WTC11 (cell line): ENCODE measurements at regions not wholly inside any gene's neighbourhood (a gene's known extent, or its start where the extent isn't known, plus 50 kb on each side); places are given as distances from the start of the nearest gene placed in this dataset.

Source experiments
- ATAC-seq: fragments of 200-7000 bp; cut with Tn5 transposase; 2 replicates; pipeline ENCODE4 v1.10.0; 2021; ENCODE audit warnings: mild to moderate bottlenecking, moderate library complexity
- CTCF ChIA-PET: fragments of 300-600 bp; sonication (Branson Sonifier 250); formaldehyde crosslinking; loops from one replicate; lab custom pipeline; 2021; ENCODE audit warnings: antibody characterized with exemption; lab: Charles Lee
- POLR2A ChIA-PET: fragments of 350-600 bp; sonication (Branson Sonifier 250); formaldehyde crosslinking; loops from one replicate; lab custom pipeline; 2021; ENCODE audit warnings: antibody characterized with exemption; lab: Charles Lee
- DNase-seq: peaks from one replicate; pipeline ENCODE4 v3.0.0; 2021; ENCODE audit warnings: low spot score
- H3K27ac Mint-ChIP-seq: 2 replicates; pipeline ENCODE4 v1.8.0; 2021; ENCODE audit warnings: mixed read lengths
- H3K27me3 Mint-ChIP-seq: 2 replicates; pipeline ENCODE4 v1.8.0; 2021; ENCODE audit warnings: low read depth, mild to moderate bottlenecking, moderate library complexity, mixed read lengths
- H3K36me3 Mint-ChIP-seq: 2 replicates; pipeline ENCODE4 v1.8.0; 2021; ENCODE audit warnings: mixed read lengths
- H3K4me1 Mint-ChIP-seq: 2 replicates; pipeline ENCODE4 v1.8.0; 2022; ENCODE audit warnings: mixed read lengths
- H3K4me3 Mint-ChIP-seq: 2 replicates; pipeline ENCODE4 v1.8.0; 2021; ENCODE audit warnings: mild to moderate bottlenecking, moderate library complexity, mixed read lengths
- H3K9me3 Mint-ChIP-seq: 2 replicates; pipeline ENCODE4 v1.8.0; 2021; ENCODE audit warnings: mixed read lengths
- ELF4 ChIP-seq: sonication (generic); formaldehyde crosslinking; IDR thresholded peaks from 2 replicates; pipeline ENCODE4 v1.8.1; 2022; ENCODE audit warnings: low read depth, mild to moderate bottlenecking, moderate library complexity, missing genetic modification reagents
- GTF2I ChIP-seq: fragments of 250-450 bp; sonication (Bioruptor Pico); conservative IDR thresholded peaks from 2 replicates; pipeline ENCODE4 v1.4.0; 2021; ENCODE audit warnings: mild to moderate bottlenecking
- KAT7 ChIP-seq: sonication (generic); formaldehyde crosslinking; IDR thresholded peaks from 2 replicates; pipeline ENCODE4 v1.8.1; 2023; ENCODE audit warnings: missing genetic modification reagents, mild to moderate bottlenecking, borderline replicate concordance
- OVOL2 ChIP-seq: fragments of 250-450 bp; sonication (Bioruptor Pico); IDR thresholded peaks from 2 replicates; pipeline ENCODE4 v1.9.0; 2021; ENCODE audit warnings: mild to moderate bottlenecking, borderline replicate concordance
- ZNF219 ChIP-seq: sonication (generic); formaldehyde crosslinking; IDR thresholded peaks from 2 replicates; pipeline ENCODE4 v1.8.0; 2023; ENCODE audit warnings: missing genetic modification reagents, mild to moderate bottlenecking, borderline replicate concordance
- TF ChIP-seq, protein P1 (sequence below): sonication (generic); formaldehyde crosslinking; conservative IDR thresholded peaks from 2 replicates; pipeline ENCODE4 v1.8.1; 2023; ENCODE audit warnings: mild to moderate bottlenecking, low read depth, missing genetic modification reagents, moderate library complexity
- TF ChIP-seq, protein P2 (sequence below): sonication (generic); formaldehyde crosslinking; IDR thresholded peaks from 2 replicates; pipeline ENCODE4 v1.8.1; 2022; ENCODE audit warnings: low read depth, missing genetic modification reagents, borderline replicate concordance
- TF ChIP-seq, protein P3 (sequence below): fragments of 250-450 bp; sonication (Bioruptor Pico); IDR thresholded peaks from 2 replicates; pipeline ENCODE4 v1.9.0; 2021; ENCODE audit warnings: mild to moderate bottlenecking, borderline replicate concordance
- TF ChIP-seq, protein P4 (sequence below): sonication (generic); formaldehyde crosslinking; IDR thresholded peaks from 2 replicates; pipeline ENCODE4 v1.8.1; 2022; ENCODE audit warnings: missing genetic modification reagents, borderline replicate concordance
- TF ChIP-seq, protein P5 (sequence below): sonication (generic); formaldehyde crosslinking; IDR thresholded peaks from 2 replicates; pipeline ENCODE4 v1.8.0; 2022; ENCODE audit warnings: mild to moderate bottlenecking, missing genetic modification reagents
- TF ChIP-seq, protein P6 (sequence below): fragments of 250-450 bp; sonication (Bioruptor Pico); IDR thresholded peaks from 2 replicates; pipeline ENCODE4 v1.8.0; 2021; ENCODE audit warnings: mild to moderate bottlenecking
- TF ChIP-seq, protein P7 (sequence below): sonication (generic); formaldehyde crosslinking; IDR thresholded peaks from 2 replicates; pipeline ENCODE4 v1.8.0; 2023; ENCODE audit warnings: missing genetic modification reagents, mild to moderate bottlenecking, borderline replicate concordance
- TF ChIP-seq, protein P8 (sequence below): sonication (generic); formaldehyde crosslinking; IDR thresholded peaks from 2 replicates; pipeline ENCODE4 v1.8.1; 2022; ENCODE audit warnings: mild to moderate bottlenecking, moderate library complexity, missing genetic modification reagents

DNA sequence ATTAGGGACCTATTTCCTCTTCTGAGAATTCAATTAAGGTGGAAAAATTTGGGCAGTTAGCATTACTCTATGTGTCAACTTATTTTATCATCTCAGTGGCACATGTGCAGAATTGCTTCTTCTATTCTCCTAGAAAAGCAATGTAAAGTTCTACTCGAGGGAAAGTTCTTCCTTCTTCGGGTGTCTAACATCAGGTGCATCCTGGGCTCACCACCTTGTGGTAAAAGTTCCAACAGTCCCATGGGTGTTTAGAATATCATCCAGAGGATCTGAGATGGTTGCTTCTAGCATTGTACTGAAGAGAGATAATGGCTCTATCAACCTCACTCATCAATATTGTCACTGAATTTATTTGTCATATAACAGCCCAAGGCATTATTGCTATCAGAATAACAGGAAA, 969.7 kb downstream of the PDHA2 start (continued):
- TF ChIP-seq, protein P1, sequence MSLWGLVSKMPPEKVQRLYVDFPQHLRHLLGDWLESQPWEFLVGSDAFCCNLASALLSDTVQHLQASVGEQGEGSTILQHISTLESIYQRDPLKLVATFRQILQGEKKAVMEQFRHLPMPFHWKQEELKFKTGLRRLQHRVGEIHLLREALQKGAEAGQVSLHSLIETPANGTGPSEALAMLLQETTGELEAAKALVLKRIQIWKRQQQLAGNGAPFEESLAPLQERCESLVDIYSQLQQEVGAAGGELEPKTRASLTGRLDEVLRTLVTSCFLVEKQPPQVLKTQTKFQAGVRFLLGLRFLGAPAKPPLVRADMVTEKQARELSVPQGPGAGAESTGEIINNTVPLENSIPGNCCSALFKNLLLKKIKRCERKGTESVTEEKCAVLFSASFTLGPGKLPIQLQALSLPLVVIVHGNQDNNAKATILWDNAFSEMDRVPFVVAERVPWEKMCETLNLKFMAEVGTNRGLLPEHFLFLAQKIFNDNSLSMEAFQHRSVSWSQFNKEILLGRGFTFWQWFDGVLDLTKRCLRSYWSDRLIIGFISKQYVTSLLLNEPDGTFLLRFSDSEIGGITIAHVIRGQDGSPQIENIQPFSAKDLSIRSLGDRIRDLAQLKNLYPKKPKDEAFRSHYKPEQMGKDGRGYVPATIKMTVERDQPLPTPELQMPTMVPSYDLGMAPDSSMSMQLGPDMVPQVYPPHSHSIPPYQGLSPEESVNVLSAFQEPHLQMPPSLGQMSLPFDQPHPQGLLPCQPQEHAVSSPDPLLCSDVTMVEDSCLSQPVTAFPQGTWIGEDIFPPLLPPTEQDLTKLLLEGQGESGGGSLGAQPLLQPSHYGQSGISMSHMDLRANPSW (CRISPR knock-in tag) = no peak
- TF ChIP-seq ELF4 (CRISPR knock-in tag) (no peak), ZNF219 (CRISPR knock-in tag) (no peak), KAT7 (no peak), OVOL2 (CRISPR knock-in tag) (no peak), GTF2I (no peak)
- TF ChIP-seq, protein P2, sequence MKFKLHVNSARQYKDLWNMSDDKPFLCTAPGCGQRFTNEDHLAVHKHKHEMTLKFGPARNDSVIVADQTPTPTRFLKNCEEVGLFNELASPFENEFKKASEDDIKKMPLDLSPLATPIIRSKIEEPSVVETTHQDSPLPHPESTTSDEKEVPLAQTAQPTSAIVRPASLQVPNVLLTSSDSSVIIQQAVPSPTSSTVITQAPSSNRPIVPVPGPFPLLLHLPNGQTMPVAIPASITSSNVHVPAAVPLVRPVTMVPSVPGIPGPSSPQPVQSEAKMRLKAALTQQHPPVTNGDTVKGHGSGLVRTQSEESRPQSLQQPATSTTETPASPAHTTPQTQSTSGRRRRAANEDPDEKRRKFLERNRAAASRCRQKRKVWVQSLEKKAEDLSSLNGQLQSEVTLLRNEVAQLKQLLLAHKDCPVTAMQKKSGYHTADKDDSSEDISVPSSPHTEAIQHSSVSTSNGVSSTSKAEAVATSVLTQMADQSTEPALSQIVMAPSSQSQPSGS (CRISPR knock-in tag) = no peak
- TF ChIP-seq, protein P3, sequence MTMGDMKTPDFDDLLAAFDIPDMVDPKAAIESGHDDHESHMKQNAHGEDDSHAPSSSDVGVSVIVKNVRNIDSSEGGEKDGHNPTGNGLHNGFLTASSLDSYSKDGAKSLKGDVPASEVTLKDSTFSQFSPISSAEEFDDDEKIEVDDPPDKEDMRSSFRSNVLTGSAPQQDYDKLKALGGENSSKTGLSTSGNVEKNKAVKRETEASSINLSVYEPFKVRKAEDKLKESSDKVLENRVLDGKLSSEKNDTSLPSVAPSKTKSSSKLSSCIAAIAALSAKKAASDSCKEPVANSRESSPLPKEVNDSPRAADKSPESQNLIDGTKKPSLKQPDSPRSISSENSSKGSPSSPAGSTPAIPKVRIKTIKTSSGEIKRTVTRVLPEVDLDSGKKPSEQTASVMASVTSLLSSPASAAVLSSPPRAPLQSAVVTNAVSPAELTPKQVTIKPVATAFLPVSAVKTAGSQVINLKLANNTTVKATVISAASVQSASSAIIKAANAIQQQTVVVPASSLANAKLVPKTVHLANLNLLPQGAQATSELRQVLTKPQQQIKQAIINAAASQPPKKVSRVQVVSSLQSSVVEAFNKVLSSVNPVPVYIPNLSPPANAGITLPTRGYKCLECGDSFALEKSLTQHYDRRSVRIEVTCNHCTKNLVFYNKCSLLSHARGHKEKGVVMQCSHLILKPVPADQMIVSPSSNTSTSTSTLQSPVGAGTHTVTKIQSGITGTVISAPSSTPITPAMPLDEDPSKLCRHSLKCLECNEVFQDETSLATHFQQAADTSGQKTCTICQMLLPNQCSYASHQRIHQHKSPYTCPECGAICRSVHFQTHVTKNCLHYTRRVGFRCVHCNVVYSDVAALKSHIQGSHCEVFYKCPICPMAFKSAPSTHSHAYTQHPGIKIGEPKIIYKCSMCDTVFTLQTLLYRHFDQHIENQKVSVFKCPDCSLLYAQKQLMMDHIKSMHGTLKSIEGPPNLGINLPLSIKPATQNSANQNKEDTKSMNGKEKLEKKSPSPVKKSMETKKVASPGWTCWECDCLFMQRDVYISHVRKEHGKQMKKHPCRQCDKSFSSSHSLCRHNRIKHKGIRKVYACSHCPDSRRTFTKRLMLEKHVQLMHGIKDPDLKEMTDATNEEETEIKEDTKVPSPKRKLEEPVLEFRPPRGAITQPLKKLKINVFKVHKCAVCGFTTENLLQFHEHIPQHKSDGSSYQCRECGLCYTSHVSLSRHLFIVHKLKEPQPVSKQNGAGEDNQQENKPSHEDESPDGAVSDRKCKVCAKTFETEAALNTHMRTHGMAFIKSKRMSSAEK (CRISPR knock-in tag) = no peak
- TF ChIP-seq, protein P4, sequence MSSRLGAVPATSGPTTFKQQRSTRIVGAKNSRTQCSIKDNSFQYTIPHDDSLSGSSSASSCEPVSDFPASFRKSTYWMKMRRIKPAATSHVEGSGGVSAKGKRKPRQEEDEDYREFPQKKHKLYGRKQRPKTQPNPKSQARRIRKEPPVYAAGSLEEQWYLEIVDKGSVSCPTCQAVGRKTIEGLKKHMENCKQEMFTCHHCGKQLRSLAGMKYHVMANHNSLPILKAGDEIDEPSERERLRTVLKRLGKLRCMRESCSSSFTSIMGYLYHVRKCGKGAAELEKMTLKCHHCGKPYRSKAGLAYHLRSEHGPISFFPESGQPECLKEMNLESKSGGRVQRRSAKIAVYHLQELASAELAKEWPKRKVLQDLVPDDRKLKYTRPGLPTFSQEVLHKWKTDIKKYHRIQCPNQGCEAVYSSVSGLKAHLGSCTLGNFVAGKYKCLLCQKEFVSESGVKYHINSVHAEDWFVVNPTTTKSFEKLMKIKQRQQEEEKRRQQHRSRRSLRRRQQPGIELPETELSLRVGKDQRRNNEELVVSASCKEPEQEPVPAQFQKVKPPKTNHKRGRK (CRISPR knock-in tag) = no peak
- TF ChIP-seq, protein P5, sequence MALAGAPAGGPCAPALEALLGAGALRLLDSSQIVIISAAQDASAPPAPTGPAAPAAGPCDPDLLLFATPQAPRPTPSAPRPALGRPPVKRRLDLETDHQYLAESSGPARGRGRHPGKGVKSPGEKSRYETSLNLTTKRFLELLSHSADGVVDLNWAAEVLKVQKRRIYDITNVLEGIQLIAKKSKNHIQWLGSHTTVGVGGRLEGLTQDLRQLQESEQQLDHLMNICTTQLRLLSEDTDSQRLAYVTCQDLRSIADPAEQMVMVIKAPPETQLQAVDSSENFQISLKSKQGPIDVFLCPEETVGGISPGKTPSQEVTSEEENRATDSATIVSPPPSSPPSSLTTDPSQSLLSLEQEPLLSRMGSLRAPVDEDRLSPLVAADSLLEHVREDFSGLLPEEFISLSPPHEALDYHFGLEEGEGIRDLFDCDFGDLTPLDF (CRISPR knock-in tag) = no peak
- TF ChIP-seq, protein P6, sequence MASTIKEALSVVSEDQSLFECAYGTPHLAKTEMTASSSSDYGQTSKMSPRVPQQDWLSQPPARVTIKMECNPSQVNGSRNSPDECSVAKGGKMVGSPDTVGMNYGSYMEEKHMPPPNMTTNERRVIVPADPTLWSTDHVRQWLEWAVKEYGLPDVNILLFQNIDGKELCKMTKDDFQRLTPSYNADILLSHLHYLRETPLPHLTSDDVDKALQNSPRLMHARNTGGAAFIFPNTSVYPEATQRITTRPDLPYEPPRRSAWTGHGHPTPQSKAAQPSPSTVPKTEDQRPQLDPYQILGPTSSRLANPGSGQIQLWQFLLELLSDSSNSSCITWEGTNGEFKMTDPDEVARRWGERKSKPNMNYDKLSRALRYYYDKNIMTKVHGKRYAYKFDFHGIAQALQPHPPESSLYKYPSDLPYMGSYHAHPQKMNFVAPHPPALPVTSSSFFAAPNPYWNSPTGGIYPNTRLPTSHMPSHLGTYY (CRISPR knock-in tag) = no peak
- TF ChIP-seq, all 79 proteins: peak for 0

DNA sequence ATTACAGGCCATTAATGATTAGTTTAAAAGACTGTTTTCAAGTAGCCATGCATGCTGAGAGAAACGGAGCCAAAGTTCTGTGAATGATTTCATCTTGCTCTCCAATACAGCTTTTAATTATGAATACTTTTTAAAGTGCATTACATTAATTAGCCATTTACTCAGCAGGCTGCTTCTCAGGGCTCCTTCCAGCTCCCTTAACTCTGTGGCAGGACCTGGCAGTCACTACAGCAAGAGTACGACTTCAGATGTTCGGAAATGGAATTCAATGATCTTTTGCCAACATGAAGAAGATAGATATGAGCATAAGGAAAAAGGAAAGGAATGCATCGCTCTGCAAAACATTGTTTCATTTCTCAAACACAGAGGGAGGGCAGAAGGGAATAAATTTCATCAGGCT, 987.2 kb downstream of the PDHA2 start:
- Mint-ChIP-seq H3K4me1 (no peaks in the 10 kb centered on the region; the same call in none of the 2 replicates), H3K4me3 (no peak overlapping the region), H3K27ac (no peak overlapping the region), H3K27me3 (no peaks in the 10 kb centered on the region), H3K9me3 (no peaks in the 10 kb centered on the region), H3K36me3 (no peaks in the 10 kb centered on the region)
- CTCF ChIA-PET = no interaction called here
- TF ChIP-seq, protein P7, sequence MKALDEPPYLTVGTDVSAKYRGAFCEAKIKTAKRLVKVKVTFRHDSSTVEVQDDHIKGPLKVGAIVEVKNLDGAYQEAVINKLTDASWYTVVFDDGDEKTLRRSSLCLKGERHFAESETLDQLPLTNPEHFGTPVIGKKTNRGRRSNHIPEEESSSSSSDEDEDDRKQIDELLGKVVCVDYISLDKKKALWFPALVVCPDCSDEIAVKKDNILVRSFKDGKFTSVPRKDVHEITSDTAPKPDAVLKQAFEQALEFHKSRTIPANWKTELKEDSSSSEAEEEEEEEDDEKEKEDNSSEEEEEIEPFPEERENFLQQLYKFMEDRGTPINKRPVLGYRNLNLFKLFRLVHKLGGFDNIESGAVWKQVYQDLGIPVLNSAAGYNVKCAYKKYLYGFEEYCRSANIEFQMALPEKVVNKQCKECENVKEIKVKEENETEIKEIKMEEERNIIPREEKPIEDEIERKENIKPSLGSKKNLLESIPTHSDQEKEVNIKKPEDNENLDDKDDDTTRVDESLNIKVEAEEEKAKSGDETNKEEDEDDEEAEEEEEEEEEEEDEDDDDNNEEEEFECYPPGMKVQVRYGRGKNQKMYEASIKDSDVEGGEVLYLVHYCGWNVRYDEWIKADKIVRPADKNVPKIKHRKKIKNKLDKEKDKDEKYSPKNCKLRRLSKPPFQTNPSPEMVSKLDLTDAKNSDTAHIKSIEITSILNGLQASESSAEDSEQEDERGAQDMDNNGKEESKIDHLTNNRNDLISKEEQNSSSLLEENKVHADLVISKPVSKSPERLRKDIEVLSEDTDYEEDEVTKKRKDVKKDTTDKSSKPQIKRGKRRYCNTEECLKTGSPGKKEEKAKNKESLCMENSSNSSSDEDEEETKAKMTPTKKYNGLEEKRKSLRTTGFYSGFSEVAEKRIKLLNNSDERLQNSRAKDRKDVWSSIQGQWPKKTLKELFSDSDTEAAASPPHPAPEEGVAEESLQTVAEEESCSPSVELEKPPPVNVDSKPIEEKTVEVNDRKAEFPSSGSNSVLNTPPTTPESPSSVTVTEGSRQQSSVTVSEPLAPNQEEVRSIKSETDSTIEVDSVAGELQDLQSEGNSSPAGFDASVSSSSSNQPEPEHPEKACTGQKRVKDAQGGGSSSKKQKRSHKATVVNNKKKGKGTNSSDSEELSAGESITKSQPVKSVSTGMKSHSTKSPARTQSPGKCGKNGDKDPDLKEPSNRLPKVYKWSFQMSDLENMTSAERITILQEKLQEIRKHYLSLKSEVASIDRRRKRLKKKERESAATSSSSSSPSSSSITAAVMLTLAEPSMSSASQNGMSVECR (CRISPR knock-in tag) = no peak
- TF ChIP-seq, protein P8, sequence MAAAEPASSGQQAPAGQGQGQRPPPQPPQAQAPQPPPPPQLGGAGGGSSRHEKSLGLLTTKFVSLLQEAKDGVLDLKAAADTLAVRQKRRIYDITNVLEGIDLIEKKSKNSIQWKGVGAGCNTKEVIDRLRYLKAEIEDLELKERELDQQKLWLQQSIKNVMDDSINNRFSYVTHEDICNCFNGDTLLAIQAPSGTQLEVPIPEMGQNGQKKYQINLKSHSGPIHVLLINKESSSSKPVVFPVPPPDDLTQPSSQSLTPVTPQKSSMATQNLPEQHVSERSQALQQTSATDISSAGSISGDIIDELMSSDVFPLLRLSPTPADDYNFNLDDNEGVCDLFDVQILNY (CRISPR knock-in tag) = no peak
- ATAC-seq = no peak
- no peak for DNase-seq
- POLR2A ChIA-PET = no interaction called here
